ENCODE measurements at regions not wholly inside any gene's neighbourhood (a gene's known extent, or its start where the extent isn't known, plus 50 kb on each side); places are given as distances from the start of the nearest gene placed in this dataset.
A peak's percentile ranks its signal among the peaks of the same experiment; 100 is the strongest.

GRCh38 chr5:72693546-72694205, 122.8 kb upstream of the TNPO1 start:
- Histone ChIP-seq H3K9me2 (no peaks in the 10 kb centered on the region), H3F3A (replicated peaks; ENCODE audit: insufficient read depth) (no peaks in the 10 kb centered on the region), H3K4me3 (ENCODE audit: low read depth in 2 of 2, low read length in 1 of 2) (no peak overlapping the region), H3K4me2 (no peak overlapping the region), H3K79me2 (ENCODE audit: insufficient read depth) (no peaks in the 10 kb centered on the region; the same call in 1 of the 2 replicates), H3K4me1 (ENCODE audit: control insufficient read depth in 1 of 2, insufficient read depth in 2 of 2, low read depth in 1 of 2, low read length in 1 of 2) (peaks cover 0 to 46% of the 10 kb centered on the region in 2 experiments; a peak in 2 of 4 replicates), H2AFZ (ENCODE audit: low read depth) (no peak overlapping the region), H3K9ac (no peak overlapping the region), H3K27me3 (ENCODE audit: insufficient read depth) (no peaks in the 10 kb centered on the region; the same call in 1 of the 2 replicates), H3K9me3 (no peaks in the 10 kb centered on the region), H3K27ac (ENCODE audit: low read depth in 2 of 2, low read length in 1 of 2) (peak overlapping the region in 1 of 2 experiments; percentile 99; a peak in 2 of 4 replicates), H4K20me1 (ENCODE audit: insufficient read depth) (no peaks in the 10 kb centered on the region), H3K36me3 (replicated peaks in 1 of 2; ENCODE audit: control insufficient read depth in 1 of 2, insufficient read depth in 2 of 2, low read length in 1 of 2) (no peaks in the 10 kb centered on the region)
- POLR2A ChIA-PET, result interaction anchor here (1.1 to 3.4 kb wide), 4 partner anchors 82 to 327 kb away, joined by 4 to 40 read pairs (median 16); partner anchors contain the start of gene TNPO1
- 38% methylated on average over 5 of the region's 5 CpGs for WGBS (ENCODE audit: low lambda C conversion rate)
- CTCF ChIA-PET, result interaction anchor here (1.0 to 4.6 kb wide), 5 partner anchors 58 to 328 kb away, joined by 5 to 46 read pairs (median 10); partner anchors contain the start of gene TNPO1
- DNase-seq, result no peak
- TF ChIP-seq MEF2A (IDR thresholded peaks at IDR 0.05; ENCODE audit: borderline replicate concordance, low read depth), result no peak
- TF ChIP-seq EZH2phosphoT487 (IDR thresholded peaks at IDR 0.05; ENCODE audit: borderline replicate concordance, low read depth), result no peak
- TF ChIP-seq, protein P1, sequence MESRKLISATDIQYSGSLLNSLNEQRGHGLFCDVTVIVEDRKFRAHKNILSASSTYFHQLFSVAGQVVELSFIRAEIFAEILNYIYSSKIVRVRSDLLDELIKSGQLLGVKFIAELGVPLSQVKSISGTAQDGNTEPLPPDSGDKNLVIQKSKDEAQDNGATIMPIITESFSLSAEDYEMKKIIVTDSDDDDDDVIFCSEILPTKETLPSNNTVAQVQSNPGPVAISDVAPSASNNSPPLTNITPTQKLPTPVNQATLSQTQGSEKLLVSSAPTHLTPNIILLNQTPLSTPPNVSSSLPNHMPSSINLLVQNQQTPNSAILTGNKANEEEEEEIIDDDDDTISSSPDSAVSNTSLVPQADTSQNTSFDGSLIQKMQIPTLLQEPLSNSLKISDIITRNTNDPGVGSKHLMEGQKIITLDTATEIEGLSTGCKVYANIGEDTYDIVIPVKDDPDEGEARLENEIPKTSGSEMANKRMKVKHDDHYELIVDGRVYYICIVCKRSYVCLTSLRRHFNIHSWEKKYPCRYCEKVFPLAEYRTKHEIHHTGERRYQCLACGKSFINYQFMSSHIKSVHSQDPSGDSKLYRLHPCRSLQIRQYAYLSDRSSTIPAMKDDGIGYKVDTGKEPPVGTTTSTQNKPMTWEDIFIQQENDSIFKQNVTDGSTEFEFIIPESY (IDR thresholded peaks at IDR 0.05; ENCODE audit: borderline replicate concordance, low read depth), result no peak
- no peak for TF ChIP-seq TEAD4 (IDR thresholded peaks at IDR 0.05; ENCODE audit: borderline replicate concordance, insufficient read depth)
- no peak for TF ChIP-seq CTCF (IDR thresholded peaks at IDR 0.05)
- no peak for TF ChIP-seq YY1 (IDR thresholded peaks at IDR 0.05; ENCODE audit: low read depth)
- no peak for TF ChIP-seq MAX (IDR thresholded peaks at IDR 0.05; ENCODE audit: low read depth)
- peak; percentile 9 for TF ChIP-seq CHD2 (IDR thresholded peaks at IDR 0.05; ENCODE audit: low read length, partially characterized antibody)
- no peak for TF ChIP-seq FOXM1 (IDR thresholded peaks at IDR 0.05; ENCODE audit: low read depth)
- TF ChIP-seq SMC3 (IDR thresholded peaks at IDR 0.05; ENCODE audit: low read depth, low read length), result no peak; the same call in 1 of the 2 replicates
- TF ChIP-seq, protein P2, sequence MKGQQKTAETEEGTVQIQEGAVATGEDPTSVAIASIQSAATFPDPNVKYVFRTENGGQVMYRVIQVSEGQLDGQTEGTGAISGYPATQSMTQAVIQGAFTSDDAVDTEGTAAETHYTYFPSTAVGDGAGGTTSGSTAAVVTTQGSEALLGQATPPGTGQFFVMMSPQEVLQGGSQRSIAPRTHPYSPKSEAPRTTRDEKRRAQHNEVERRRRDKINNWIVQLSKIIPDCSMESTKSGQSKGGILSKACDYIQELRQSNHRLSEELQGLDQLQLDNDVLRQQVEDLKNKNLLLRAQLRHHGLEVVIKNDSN (IDR thresholded peaks at IDR 0.05; ENCODE audit: borderline replicate concordance, low read depth), result no peak
- TF ChIP-seq, protein P3, sequence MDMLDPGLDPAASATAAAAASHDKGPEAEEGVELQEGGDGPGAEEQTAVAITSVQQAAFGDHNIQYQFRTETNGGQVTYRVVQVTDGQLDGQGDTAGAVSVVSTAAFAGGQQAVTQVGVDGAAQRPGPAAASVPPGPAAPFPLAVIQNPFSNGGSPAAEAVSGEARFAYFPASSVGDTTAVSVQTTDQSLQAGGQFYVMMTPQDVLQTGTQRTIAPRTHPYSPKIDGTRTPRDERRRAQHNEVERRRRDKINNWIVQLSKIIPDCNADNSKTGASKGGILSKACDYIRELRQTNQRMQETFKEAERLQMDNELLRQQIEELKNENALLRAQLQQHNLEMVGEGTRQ (IDR thresholded peaks at IDR 0.05; ENCODE audit: borderline replicate concordance, low read depth, low read length), result no peak
- 0 out of 2 replicates have a peak, but pooled peaks have one; percentile 18 for TF ChIP-seq RFX5 (IDR thresholded peaks at IDR 0.05; ENCODE audit: low read length)
- TF ChIP-seq FOSL2 (IDR thresholded peaks at IDR 0.05; ENCODE audit: borderline replicate concordance, low read depth), result no peak
- TF ChIP-seq NRF1 (IDR thresholded peaks at IDR 0.05; ENCODE audit: low read depth, low read length), result no peak
- no peak; the same call in none of the 2 replicates for TF ChIP-seq FOXJ3 (CRISPR knock-in tag; IDR thresholded peaks at IDR 0.05)
- no peak for TF ChIP-seq TAF1 (IDR thresholded peaks at IDR 0.05; ENCODE audit: borderline replicate concordance, low read depth, low read length)
- no peak for TF ChIP-seq JUND (IDR thresholded peaks at IDR 0.05)
- TF ChIP-seq TCF12 (IDR thresholded peaks at IDR 0.05), result no peak
- TF ChIP-seq SIN3A (IDR thresholded peaks at IDR 0.05; ENCODE audit: borderline replicate concordance, low read depth, low read length), result no peak
- no peak for TF ChIP-seq POLR2AphosphoS5 (IDR thresholded peaks at IDR 0.05; ENCODE audit: low read depth, low read length)
- TF ChIP-seq RCOR1 (IDR thresholded peaks at IDR 0.05; ENCODE audit: low read length), result peak; percentile 7; the same call in 1 of the 2 replicates
- TF ChIP-seq, protein P4, sequence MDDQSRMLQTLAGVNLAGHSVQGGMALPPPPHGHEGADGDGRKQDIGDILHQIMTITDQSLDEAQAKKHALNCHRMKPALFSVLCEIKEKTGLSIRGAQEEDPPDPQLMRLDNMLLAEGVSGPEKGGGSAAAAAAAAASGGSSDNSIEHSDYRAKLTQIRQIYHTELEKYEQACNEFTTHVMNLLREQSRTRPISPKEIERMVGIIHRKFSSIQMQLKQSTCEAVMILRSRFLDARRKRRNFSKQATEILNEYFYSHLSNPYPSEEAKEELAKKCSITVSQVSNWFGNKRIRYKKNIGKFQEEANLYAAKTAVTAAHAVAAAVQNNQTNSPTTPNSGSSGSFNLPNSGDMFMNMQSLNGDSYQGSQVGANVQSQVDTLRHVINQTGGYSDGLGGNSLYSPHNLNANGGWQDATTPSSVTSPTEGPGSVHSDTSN (IDR thresholded peaks at IDR 0.05), result no peak
- peak; percentile 92 for TF ChIP-seq GATA2 (CRISPR knock-in tag; IDR thresholded peaks at IDR 0.05)
